EL (cell line): ENCODE measurements at regions not wholly inside any gene's neighbourhood (a gene's known extent, or its start where the extent isn't known, plus 50 kb on each side); places are given as distances from the start of the nearest gene placed in this dataset.

Source experiments
- DNase-seq: peaks from one replicate; pipeline ENCODE4 v3.0.0-alpha.2; 2016

DNA sequence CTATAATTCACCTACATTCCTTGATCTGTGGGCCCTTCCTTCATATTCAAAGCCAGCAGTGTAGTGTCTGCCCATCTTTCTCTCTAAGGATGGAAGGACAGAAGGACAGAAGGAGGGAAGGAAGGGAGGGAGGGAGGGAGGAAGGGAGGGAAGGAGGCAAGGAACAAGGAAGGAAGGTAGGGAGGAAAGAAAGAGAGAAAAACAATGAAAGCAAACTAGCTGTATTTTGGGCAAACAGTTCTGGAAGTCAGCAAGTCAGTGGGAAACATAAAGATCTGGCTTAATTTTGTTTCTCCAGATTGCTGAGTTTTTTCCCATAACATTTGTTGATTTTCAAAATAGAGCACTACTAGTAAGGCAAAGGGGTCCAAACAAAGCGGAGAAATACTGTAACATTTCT is 555.2 kb upstream of the EPHA5 start:
- DNase-seq = no peak

GRCh38 chr4:66223068-66223703 is 552.9 kb upstream of the EPHA5 start:
- DNase-seq = no peak

DNA sequence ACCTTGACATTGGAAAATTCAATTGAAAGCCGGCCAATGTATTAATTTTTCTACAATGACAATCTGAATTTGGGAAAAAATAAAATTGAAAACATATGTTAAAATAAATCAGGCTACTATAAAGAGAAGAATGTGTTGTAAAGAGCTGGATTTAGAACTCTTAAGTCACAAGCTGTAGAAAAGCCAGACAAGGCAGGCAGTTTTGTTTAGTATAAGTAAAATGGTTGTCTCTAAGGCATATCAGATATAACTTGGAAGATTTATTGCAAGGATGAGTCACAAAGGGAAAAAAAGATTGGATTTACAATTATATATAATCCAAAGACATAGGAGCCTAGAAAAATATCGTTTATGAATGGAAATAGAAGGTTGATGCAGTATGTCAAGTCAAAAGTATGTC is 549.1 kb upstream of the EPHA5 start:
- no peak for DNase-seq

- no peak for DNase-seq
Measured at GRCh38 chr4:66216252-66216651, 546.0 kb upstream of the EPHA5 start.

GRCh38 chr4:66212489-66212888 is 542.2 kb upstream of the EPHA5 start:
- DNase-seq = no peak

- DNase-seq = no peak
Measured at GRCh38 chr4:66204534-66205247, 534.4 kb upstream of the EPHA5 start.

DNA sequence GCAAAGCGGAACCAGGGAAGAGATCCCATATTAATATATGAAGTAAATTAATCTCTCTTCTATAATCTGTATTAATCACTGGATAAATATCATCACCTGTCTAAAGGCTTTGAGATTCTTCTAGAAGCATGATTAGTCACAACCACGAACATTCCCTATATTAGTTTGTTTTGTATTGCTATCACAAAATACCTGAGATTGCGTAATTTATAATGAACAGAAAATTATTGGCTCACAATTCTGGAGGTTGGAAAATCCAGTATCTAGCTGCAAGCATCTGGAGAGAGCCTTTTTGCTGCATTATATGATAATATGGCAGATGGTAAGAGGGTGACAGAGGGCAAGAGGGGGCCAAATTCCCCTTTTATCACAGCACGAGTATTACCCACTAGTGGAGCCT is 532.6 kb upstream of the EPHA5 start:
- DNase-seq = no peak

GRCh38 chr4:66197451-66197850 is 527.2 kb upstream of the EPHA5 start:
- no peak for DNase-seq

- no peak for DNase-seq
Measured at GRCh38 chr4:66193487-66193886, 523.2 kb upstream of the EPHA5 start.

DNA sequence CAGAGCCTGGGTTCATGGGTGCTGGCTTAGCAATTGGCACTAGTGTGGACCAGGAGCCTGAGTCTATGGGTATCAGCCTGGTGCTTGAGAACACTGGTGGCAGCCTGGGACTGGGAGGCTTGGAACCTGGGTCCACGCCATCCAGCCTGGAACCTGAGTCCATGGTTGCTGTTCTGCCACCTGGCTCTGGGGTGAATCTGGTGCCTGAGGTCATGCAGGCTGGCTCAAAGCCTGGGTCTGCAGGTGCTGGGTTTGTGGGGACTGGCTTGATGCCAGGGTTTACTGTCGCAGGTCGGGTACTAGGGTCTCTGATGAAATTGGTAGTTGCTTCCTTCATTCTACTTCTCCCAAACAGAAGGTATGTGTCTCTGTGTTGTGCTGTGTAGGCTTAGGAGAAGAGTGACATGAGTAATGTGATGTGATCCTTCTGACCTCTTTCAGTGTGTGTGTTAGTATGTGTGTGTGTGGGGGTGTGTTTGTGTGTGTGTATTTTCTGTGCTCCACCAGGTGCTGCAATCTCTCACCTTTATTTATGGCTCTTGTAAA is 517.0 kb upstream of the EPHA5 start:
- no peak for DNase-seq

GRCh38 chr4:66186095-66186494 is 515.8 kb upstream of the EPHA5 start:
- no peak for DNase-seq

DNA sequence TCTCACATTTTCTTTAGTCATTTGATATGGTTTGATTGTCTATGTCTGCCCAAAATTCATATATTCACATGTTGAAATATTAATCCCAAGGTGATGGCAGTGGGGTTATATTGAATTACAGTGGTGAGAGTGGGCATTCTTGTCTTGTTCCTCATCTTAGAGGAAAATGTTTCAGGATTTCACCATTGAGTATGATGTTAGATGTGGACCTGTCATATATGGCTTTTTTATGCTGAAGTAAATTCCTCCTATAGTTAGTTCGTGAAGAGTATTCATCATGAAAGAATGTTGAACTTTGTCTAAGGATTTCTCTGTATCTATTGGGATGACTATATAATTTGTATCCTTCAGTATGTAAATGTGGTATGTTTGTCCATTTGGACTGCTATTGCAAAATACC is 512.3 kb upstream of the EPHA5 start:
- DNase-seq = peak; percentile 11

- peak; percentile 72 for DNase-seq
Measured at GRCh38 chr4:66178906-66179305, 508.6 kb upstream of the EPHA5 start.

DNA sequence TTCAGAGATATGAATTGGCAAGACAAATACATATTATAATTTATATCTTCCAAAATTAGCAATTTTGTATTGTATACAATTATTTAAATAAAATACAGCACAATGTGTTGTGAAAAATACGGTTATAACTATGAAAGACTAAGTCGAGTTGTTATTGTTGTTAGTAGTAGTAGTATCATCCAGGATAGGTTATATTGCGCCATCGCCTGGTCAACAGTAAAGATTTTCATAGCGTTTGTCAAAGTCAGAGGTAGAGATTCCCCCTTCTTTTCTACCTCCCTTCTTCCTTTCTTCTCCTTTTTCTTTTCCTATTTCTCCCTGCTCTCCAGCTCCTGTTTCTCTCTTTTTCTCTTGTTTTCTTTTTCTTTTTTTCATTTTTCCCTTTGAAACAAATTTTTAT is 499.1 kb upstream of the EPHA5 start:
- DNase-seq = peak; percentile 19

DNA sequence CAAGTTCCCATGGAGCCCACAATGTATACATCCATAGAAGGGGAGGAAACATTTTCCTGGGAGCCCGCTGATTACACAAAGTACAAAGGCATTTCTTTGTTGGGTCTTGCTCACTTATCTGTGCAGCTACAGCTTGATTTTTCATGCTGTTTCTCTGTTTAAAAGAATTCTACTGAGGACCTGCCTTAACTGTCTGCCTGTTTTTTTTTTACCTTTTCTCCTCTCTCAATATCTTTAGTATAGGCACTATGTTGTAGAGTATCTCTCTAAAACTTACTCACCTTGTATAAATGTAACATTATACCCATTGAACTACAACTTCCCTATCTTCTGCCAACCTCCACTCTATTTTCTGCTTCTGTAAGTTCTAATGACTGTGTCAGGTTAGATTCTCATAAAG is 494.6 kb upstream of the EPHA5 start:
- DNase-seq = no peak

- DNase-seq = peak; percentile 27
Measured at GRCh38 chr4:66160606-66161005, 490.3 kb upstream of the EPHA5 start.

DNA sequence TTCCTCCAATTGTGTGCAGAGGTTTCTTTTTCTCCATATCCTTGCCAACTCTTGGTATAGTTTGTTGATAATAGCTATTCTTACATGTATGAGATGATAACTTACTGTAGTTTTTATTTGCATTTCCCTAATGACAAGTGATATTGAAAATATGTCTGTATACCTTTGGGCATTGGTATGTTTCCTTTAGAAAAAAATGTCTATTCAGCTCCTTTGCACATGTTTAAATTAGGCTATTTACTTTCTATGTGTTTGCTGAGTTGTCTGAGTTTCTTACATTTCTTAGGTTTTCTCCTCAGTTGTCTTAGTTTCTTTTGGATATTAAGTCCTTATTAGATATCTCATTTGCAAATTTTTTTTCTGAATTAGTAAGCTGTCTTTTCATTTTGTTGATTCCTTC is 487.3 kb upstream of the EPHA5 start:
- DNase-seq = no peak

- no peak for DNase-seq
Measured at GRCh38 chr4:66130042-66130441, 459.8 kb upstream of the EPHA5 start.

- DNase-seq = no peak
Measured at GRCh38 chr4:66123831-66124413, 453.6 kb upstream of the EPHA5 start.

DNA sequence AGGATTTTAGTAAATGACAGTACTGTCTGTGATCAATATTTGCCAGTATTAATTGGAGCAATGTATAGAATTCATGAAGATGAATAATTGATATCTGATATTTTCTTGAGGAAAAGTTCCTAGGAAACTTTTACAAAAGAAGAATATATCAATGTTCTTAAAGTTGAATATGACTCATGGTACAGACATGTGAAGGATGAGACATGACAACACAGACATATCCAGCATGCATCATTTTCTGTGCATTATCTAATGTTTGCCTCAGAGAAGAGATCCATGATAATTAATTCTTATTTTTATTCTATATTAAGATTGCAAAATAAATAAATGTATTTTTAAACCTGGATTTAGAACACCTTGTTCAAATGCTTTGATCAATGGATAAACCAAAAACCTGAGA is 452.9 kb upstream of the EPHA5 start:
- DNase-seq = peak; percentile 33

GRCh38 chr4:66115231-66115630 is 444.9 kb upstream of the EPHA5 start:
- DNase-seq = peak; percentile 6

DNA sequence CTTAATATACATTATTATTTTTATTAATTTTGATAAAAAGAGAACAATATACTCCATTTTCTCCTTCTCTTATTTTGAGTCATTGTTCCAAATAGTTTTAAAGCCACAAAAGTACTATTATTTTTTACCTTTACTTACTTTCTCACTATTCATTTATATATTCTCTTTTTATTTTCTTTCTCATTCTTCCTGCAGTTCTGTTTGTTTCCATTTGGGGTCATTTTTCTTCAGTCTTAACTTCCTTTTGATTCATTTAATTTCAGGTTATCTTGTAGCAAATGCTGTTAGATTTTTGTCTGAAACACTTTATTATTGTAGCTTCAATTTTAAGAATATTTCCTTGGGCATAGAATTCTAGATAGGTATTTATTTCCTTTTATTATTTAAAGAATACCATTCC is 438.6 kb upstream of the EPHA5 start:
- DNase-seq = no peak

DNA sequence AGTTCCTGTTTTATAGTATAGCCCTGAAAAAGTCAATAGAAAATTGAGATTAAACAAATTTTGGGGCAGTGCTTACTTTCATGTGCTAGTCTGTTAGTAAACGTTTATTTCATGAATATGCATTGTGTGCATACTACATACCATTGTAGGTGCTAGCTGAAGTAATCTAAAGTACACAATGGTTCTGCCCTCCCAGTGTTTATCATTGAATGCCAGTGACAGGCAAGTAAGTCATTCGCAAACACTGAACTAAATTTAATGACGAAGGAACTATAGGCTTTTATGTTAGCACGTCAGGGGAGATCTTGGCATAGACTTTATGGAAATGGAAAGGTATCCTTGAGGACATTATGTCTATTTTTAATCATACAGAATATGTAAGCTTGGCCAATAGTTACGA is 426.9 kb upstream of the EPHA5 start:
- DNase-seq = no peak

- no peak for DNase-seq
Measured at GRCh38 chr4:66095065-66095464, 424.8 kb upstream of the EPHA5 start.
